Mucosa of rectum (tissue), 2 donors: ENCODE measurements at regions not wholly inside any gene's neighbourhood (a gene's known extent, or its start where the extent isn't known, plus 50 kb on each side); places are given as distances from the start of the nearest gene placed in this dataset.

ENCODE experiments used
- H3K27ac ChIP-seq, 2 donors: one replicate each; pipeline ENCODE4 v1.7.0; 2013; ENCODE audit warnings: inconsistent platforms in 2 of 2, low read depth in 2 of 2, low read length in 2 of 2
- H3K27me3 ChIP-seq, 2 donors: one replicate each; pipeline ENCODE4 v1.7.0; 2013; ENCODE audit warnings: low read length in 2 of 2; ENCODE audit not compliant: control insufficient read depth in 2 of 2, insufficient read depth in 2 of 2
- H3K36me3 ChIP-seq, 2 donors: one replicate each; pipeline ENCODE4 v1.7.0; 2013; ENCODE audit warnings: low read length in 2 of 2; ENCODE audit not compliant: control insufficient read depth in 2 of 2, insufficient read depth in 2 of 2
- H3K4me1 ChIP-seq, 2 donors: one replicate each; pipeline ENCODE4 v1.7.0; 2013; ENCODE audit warnings: low read length in 2 of 2, mild to moderate bottlenecking in 1 of 2; ENCODE audit not compliant: control insufficient read depth in 2 of 2, insufficient read depth in 2 of 2
- H3K4me3 ChIP-seq, 2 donors: one replicate each; pipeline ENCODE4 v1.7.0; 2013; ENCODE audit warnings: low read length in 2 of 2
- H3K9ac ChIP-seq, 2 donors: one replicate each; pipeline ENCODE4 v1.7.0; 2013; ENCODE audit warnings: low read length in 2 of 2, low read depth in 1 of 2, mild to moderate bottlenecking in 1 of 2
- H3K9me3 ChIP-seq, 2 donors: one replicate each; pipeline ENCODE4 v1.7.0; 2013; ENCODE audit warnings: low read length in 2 of 2; ENCODE audit not compliant: control insufficient read depth in 2 of 2
- donor health status: healthy.
- donor health status: Normal muscosa, but diverticular disease.

DNA sequence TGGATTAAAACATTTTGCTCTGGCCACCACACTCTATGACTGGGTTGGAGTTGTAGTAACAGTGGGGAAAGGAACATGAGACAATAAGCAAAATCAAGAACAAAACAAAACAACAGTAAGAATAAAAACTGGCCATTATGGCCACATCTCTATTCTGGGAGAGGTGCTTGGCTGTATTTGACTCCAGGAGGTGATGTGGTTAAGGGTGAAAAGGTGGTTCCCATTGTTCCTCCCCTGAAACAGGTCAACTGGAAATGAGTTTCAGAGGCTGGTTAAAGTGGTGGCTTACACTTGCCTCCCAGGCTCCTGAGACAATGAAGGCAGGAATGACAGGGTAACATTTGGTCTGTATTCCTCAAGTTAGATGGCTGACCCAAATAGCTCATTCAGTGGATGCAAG, 67.3 kb upstream of the FANCL start:
- H3K9ac ChIP-seq, result no peak overlapping the region
- H3K4me1 ChIP-seq, result no peaks in the 10 kb centered on the region
- no peaks in the 10 kb centered on the region for H3K36me3 ChIP-seq

GRCh38 chr2:58304843-58305242, 63.7 kb upstream of the FANCL start:
- Histone ChIP-seq H3K9ac (no peak overlapping the region), H3K27me3 (no peaks in the 10 kb centered on the region), H3K4me3 (no peak overlapping the region), H3K4me1 (no peaks in the 10 kb centered on the region), H3K9me3 (no peaks in the 10 kb centered on the region), H3K36me3 (no peaks in the 10 kb centered on the region), H3K27ac (no peak overlapping the region)

More for the DNA sequence above, 67.3 kb upstream of the FANCL start:
- no peaks in the 10 kb centered on the region for H3K9me3 ChIP-seq
- H3K27ac ChIP-seq, result no peak overlapping the region
- H3K4me3 ChIP-seq, result no peak overlapping the region
- no peaks in the 10 kb centered on the region for H3K27me3 ChIP-seq

GRCh38 chr2:58299123-58299522, 58.0 kb upstream of the FANCL start:
- Histone ChIP-seq H3K4me1 (no peaks in the 10 kb centered on the region), H3K9me3 (no peaks in the 10 kb centered on the region), H3K27me3 (no peaks in the 10 kb centered on the region), H3K4me3 (no peak overlapping the region), H3K36me3 (no peaks in the 10 kb centered on the region), H3K9ac (no peak overlapping the region), H3K27ac (no peak overlapping the region)

DNA sequence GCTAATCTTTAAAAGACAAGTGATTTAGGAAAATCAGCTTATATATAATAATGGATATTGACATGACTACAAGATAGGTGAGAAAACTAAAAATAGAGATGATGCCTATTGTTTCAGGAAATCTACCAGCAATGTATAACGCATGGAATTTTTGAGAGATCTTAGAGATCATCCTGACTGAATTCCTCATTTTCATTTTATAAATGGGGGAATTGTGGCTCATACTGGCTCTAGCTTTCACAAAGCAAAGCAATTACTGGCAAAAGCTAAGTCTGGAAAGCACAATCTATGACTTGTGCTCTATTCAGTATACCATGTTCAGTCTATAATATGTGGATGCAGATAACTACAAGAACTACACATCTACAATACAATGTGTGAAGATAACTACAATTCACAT, 51.9 kb upstream of the FANCL start:
- no peak overlapping the region for H3K27ac ChIP-seq
- no peaks in the 10 kb centered on the region for H3K27me3 ChIP-seq
- no peaks in the 10 kb centered on the region for H3K4me1 ChIP-seq
- no peaks in the 10 kb centered on the region for H3K36me3 ChIP-seq
- H3K4me3 ChIP-seq, result no peak overlapping the region
- no peaks in the 10 kb centered on the region for H3K9me3 ChIP-seq
- H3K9ac ChIP-seq, result no peak overlapping the region

- H3K9ac ChIP-seq, result no peak overlapping the region
- no peak overlapping the region for H3K27ac ChIP-seq
- no peaks in the 10 kb centered on the region for H3K9me3 ChIP-seq
- H3K4me1 ChIP-seq, result no peaks in the 10 kb centered on the region
- no peaks in the 10 kb centered on the region for H3K36me3 ChIP-seq
- no peak overlapping the region for H3K4me3 ChIP-seq
- H3K27me3 ChIP-seq, result no peaks in the 10 kb centered on the region
Observed at GRCh38 chr2:58291726-58292438, 50.8 kb upstream of the FANCL start.
